T-helper 22 cell (primary cell): ENCODE measurements at regions not wholly inside any gene's neighbourhood (a gene's known extent, or its start where the extent isn't known, plus 50 kb on each side); places are given as distances from the start of the nearest gene placed in this dataset.

Experiments used
- DNase-seq: peaks from one replicate; pipeline ENCODE4 v3.0.0-alpha.2; 2020; ENCODE audit warnings: low read depth

- no peak for DNase-seq
These were observed 126.7 kb upstream of the NEDD9 start for GRCh38 chr6:11358904-11359830.

- DNase-seq: no peak
These were observed 124.8 kb upstream of the NEDD9 start for GRCh38 chr6:11357285-11357684.

- DNase-seq: no peak
These were observed 124.1 kb upstream of the NEDD9 start for GRCh38 chr6:11356404-11357155.

- peak; percentile 18 for DNase-seq
These were observed 121.5 kb upstream of the NEDD9 start for GRCh38 chr6:11353921-11354389.

- no peak for DNase-seq
These were observed 117.8 kb upstream of the NEDD9 start for GRCh38 chr6:11350294-11350693.

GRCh38 chr6:11349880-11350279, 117.4 kb upstream of the NEDD9 start:
- DNase-seq: no peak

- DNase-seq: no peak
These were observed 114.0 kb upstream of the NEDD9 start for GRCh38 chr6:11346516-11346915.

- DNase-seq: no peak
These were observed 113.1 kb upstream of the NEDD9 start for GRCh38 chr6:11345536-11345935.

GRCh38 chr6:11343963-11344723, 111.7 kb upstream of the NEDD9 start:
- no peak for DNase-seq

- no peak for DNase-seq
These were observed 109.4 kb upstream of the NEDD9 start for GRCh38 chr6:11341867-11342266.

- no peak for DNase-seq
These were observed 108.8 kb upstream of the NEDD9 start for GRCh38 chr6:11341303-11341702.

GRCh38 chr6:11339380-11339779, 106.9 kb upstream of the NEDD9 start:
- no peak for DNase-seq

- DNase-seq: no peak
These were observed 104.8 kb upstream of the NEDD9 start for GRCh38 chr6:11337306-11337705.

- DNase-seq: no peak
These were observed 103.4 kb upstream of the NEDD9 start for GRCh38 chr6:11335826-11336225.

- DNase-seq: no peak
These were observed 100.8 kb upstream of the NEDD9 start for GRCh38 chr6:11333132-11333849.

GRCh38 chr6:11332463-11332862, 100.0 kb upstream of the NEDD9 start:
- no peak for DNase-seq

GRCh38 chr6:11331111-11331510, 98.6 kb upstream of the NEDD9 start:
- no peak for DNase-seq

GRCh38 chr6:11330413-11330760, 97.9 kb upstream of the NEDD9 start:
- DNase-seq: no peak

GRCh38 chr6:11329726-11330412, 97.4 kb upstream of the NEDD9 start:
- DNase-seq: no peak

- DNase-seq: no peak
These were observed 96.3 kb upstream of the NEDD9 start for GRCh38 chr6:11328613-11329247.

- no peak for DNase-seq
These were observed 95.5 kb upstream of the NEDD9 start for GRCh38 chr6:11327961-11328360.
